GM19395 (cell line): ENCODE measurements at regions not wholly inside any gene's neighbourhood (a gene's known extent, or its start where the extent isn't known, plus 50 kb on each side); places are given as distances from the start of the nearest gene placed in this dataset.
"Not testable (repeated sequence)": the region's sequence is repeated elsewhere in the genome, so short reads cannot be mapped to it uniquely, and the experiment has no call there.

Experiments used
- ATAC-seq: cut with Tn5 transposase; IDR thresholded peaks from one replicate; pipeline ENCODE4 v1.9.1; 2021; ENCODE audit warnings: mild to moderate bottlenecking, moderate library complexity; ENCODE audit not compliant: unreplicated experiment

DNA sequence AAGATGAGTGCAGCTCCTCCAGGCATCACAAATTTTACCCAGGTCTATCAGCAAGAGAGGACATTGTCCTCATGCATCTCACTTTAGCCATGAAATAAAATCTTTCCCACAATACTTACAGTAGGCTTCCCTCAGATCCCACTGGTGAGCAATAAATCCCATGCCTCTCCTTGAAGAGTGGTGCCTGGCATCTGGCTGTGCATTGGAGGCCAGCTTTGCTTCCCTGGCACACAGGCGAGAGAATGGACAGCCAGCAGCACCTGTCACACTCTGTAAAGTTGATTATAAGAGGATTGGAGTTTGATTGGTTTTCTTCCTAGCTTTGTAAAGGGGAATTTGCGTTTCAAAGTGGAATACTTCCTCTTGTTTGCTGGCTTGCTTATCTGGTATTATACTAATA, 1153.9 kb downstream of the AACS start:
- ATAC-seq = no peak

DNA sequence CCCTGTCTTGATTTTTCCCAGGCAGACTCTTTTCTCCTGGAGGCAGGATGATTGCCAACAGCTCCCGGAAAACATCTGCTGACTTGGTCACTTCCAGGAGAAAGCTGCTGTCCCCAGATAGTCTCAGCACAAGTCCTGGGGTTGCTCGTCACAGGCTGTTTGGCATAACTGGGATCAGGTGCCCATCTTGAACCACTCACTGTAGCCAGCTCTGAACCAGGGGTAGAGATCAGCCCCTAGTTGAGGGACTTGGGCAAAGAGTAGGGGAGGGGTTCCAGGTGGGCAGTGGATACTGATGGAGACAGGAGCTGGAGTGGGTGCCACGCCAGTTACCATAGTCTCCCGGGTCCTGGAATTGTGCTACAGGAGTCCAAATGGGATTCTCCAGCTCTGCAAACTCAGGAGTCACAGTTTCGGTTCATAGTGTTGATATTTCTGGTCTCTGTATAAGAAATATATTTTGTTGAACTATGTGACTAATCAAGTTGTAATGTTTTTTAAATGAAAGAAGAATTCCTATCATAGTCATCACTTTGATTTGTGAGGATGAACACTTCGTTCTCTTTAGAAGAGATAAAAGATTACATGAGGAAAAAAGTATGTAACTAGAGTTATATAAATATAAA, 1154.5 kb downstream of the AACS start:
- ATAC-seq = no peak

DNA sequence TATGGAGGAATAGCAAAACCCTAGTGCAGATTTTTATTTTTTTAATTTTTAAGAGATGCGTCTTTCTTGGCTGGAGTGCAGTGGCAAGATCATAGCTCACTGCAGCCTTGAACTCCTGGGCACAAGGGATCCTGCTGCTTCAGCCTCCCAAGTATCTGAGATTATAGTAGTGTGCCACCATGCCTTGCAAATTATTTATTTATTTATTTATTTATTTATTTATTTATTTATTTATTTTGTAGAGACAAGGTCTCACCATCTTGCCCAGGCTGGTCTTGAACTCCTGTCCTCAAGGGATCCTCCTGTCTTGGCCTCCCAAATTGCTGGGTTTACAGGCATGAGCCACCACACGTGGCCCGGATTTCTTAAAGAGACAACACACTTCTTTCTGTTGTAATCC, 1158.8 kb downstream of the AACS start:
- ATAC-seq = no peak

DNA sequence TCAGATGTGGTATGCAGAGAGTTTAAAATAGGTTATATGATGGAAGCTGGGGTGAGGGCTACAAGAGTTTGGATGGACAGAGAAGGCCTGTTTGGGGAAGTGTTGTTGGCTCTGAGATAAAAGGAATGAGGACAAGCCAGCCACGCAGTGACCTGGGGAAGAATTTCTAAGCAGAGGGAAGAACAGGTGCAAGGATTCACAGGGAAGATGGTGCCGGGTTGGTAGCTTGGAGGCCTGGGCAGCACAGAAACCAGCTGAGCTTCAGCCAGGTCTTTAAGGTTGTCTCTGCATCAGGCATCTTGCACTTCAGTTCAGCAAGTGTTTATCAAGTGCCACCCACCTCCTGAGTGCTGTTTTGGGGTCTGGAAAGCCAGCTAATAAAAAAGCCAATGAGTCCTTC, 1163.7 kb downstream of the AACS start:
- no peak for ATAC-seq

DNA sequence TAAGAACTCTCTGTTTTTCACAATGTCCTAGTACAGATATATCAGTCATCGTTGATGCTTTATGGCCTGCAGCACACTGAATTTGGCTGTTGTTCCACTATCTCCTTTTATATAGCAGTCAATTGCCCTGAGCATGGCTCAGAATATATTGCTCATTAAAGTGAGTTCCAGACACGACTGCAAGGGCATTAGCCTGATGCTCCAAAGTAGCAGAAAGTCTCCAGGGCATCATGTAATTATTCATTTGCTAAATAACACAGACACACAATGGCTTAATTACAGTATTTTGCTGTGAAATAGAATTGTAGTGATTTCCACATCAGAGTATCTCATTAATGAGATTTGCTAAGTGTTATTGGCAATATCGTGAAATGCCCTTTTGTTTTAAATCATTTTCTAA, 1167.5 kb downstream of the AACS start:
- ATAC-seq = no peak

DNA sequence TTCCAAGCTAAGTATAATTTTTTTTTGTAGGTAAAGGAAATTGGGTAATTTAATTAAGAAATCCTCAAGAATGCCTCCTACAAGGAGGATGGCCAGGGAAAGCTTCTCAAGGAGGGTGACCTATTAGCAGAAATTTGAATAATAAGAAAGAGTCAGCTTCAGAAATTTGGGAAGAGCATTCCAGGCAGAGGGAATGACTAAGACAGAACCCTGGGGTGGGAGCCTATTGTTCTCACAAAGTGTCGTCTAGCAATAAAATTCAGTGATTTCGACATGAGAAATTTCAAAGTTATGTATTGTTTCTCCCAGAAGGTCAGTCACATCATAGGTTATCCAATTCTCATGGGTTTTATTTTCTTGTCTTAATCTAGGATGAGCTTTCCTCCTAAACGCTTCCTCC, 1168.4 kb downstream of the AACS start:
- ATAC-seq = no peak

DNA sequence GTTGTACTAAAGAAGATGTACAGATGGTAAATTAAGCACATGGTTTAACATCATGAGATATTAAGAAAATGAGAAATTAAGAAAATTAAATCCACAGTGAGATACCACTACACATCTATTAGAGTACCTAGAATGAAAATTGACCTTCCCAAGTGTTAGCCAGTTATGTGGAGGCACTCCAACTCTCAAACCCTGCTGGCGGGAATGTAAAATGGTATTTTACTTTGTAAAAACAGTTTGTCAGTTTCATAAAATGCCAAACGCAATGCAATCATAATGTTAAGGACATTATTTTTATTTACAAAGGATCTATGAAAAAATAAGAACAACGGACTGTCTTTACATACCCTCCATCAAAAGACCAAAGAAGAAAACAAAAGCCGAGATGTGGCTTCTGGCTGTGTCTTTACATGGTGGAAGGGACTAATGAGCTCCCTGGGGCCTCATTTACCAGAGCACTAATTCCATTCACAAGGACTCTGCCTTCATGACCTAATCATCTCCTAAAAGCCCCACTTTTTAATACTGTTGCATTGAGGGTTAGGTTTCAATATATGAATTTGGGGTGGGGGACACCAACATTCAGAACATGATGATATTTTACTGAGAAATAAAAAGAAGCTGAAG, 1178.7 kb downstream of the AACS start:
- ATAC-seq = no peak

DNA sequence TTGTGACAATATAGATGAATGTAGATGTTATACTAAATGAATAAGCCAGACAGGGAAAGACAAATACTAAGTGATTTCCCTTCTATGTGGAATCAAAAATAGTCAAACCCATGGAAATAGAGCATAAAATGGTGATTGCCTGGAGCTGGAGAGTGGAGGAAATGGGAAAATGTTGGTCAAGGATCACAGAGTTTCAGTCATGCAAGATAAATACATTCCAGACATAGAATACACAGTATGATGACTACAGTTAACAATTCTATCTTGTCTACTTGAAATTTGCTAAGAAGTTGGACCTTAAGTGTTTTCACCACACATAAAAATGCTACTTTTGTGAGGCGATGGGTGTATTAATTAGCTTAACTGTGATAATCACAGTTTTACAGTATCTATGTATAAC, 1182.7 kb downstream of the AACS start:
- no peak for ATAC-seq

DNA sequence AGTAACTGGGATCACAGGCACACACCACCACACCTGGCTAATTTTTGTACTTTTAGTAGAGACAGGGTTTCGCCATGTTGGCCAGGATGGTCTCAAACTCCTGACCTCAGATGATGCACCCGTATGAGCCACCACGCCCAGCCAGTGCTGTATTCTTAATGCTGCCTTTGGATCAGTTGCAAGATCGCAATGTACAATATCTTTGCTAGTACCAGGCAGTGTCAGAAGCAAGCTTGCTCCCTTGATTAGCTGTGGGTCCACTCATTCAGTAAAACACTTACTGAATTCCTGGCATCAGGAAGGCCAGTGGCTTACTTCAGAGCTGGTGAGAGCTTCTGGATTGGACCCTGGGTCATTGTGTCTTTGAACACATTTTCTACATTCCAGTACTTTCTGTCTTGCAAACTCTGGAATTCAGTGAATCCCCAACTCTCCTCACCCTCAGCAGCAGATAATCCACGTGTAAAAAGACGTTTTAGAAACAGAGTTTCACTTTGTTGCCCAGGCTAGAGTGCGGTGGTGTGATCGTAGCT, 1183.7 kb downstream of the AACS start:
- no peak for ATAC-seq

DNA sequence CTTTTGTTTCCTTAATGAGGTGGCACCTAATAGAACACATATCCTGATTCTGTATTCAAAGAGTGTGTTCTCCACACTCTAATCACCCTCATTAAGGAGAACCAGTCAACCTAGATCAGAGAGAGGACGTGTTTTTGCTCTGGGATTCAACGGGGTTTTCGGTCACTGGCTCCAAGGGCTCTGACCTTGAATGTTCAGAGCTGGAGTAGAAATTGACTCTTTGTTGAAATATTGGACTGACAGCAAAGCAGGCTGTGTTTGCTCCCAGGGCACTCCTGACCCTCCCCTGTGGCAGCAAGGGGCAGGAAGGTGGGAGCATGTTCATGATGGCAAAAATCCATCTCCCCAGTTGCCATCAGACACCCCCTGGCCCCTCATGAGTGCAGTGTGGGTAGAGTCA, 1193.0 kb downstream of the AACS start:
- no peak for ATAC-seq

DNA sequence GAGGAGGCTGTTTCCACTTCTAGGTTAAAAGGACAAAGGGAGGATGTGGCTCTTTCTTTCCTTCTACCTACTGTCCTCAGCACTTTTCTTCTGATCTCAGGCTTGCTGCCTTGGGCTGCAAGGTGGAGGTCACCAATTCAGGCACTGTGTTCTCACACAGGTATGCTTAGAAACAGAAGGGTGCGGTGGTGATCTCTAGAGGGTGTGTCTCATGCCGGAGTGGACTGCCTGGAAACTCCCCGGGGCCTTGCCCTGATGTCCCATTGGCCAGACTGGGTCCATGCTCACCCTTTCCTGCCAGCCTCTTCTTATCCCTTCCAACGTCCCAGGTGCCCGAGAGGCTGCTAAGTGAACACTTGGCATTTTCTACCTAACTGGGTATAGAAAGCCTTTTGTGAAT, 1197.6 kb downstream of the AACS start:
- ATAC-seq = no peak

DNA sequence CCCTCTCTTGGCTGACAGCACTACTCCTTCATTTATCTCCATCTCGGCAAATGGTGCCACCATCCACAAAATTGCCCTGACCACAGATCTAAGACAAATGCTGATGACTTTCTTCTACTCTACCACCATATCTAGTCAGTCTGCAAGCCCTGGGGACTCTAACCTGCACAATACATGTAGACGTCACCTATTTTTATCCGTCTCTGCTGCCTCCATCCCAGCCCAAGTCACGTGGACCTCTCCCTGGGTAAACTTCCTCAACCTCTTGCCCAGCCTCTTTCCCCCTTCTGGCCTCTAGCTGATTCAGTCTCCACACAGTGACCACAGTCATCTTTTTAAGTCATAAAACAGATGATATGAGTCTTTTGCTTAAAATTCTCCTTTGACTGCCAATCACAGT, 1203.0 kb downstream of the AACS start:
- ATAC-seq = no peak

DNA sequence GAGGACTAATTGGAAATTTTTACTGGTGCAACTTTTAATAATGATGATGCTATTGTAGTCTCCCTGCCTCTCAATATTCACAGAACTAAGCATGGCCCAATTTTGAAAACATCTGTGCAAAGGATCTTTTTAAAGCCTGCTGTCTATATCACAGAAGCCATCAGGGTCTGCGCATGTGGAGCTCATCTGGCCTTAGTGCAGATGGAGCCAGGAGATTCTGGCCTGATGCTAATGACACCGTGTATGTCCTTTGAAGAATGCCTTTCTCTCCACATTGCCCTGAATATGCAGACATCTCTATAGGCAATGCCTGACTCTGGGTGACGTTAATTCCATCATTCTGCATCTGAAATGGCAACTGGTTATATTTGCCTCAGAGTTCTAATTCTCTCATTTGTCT, 1205.9 kb downstream of the AACS start:
- no peak for ATAC-seq

DNA sequence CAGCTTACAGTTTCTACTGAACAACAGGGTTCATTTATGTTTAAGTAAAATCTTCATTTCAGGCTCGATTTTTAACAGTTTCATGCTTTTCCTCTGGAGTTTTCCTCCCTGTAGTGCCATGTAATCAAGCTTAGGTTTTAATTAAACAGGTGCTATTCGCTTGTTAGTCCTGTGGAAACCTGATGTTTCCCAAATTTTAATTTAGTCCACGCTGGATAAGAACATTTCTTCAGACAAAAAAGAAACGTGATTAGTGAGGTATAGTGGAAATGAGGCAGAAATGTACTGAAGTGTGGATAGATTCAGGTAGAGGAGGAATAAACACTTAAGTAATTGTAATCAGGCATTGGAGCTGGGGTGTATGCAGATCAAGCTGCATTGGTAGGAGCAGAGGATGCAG, 1217.5 kb downstream of the AACS start:
- ATAC-seq = no peak

DNA sequence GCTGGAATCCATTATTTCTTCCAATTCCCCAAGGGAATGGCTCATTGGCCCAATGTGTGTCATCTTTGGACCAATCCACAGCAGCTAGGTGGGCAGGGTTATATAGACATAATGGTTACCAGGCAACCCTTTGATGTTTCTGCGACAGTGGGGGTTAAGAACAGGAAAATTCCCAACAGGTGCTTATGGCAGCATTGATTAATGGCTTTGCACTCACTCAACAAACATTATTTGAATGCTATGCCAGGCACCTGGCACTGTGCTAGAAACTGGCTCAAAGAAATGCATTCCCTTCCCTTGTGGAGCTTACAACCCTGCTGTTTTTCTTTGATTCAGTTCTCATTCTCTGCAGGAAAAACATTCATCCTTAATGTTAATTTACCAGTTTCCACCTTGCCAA, 1221.0 kb downstream of the AACS start:
- no peak for ATAC-seq

DNA sequence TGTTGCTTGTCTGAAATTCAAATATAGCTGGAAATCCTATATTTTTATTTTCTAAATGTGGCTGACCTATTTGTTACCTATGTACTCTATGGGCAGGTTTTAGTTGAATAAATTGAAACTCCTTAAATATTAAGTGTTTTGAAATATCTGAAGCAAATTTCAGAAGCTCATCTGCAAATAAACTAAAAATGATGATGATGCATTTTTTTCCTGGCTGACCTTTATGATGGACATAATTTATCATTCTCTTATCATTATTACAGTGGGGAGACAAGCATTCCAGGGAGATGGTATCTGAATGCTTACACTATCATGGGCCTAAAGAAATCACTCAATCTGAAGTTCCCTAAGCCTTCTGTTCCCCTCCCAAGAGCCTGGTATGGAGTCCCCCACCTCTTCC, 1225.2 kb downstream of the AACS start:
- ATAC-seq = no peak

DNA sequence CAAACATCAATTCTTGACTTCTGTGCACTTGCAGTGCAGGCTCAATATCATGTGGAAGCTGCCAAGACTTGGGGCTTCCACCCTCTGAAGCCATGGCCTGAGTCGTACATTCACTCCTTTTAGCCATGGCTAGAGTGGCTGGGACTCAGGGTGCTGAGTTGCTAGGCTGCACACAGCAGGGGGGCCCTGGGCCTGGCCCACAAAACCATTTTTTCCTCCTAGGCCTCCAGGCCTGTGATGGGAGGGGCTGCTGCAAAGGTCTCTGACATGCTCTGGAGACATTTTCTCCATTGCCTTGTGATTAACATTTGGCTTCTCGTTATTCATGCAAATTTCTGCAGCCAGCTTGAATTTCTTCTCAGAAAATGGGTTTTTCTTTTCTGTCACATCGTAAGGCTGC, 1226.8 kb downstream of the AACS start:
- not testable (repeated sequence) for ATAC-seq

DNA sequence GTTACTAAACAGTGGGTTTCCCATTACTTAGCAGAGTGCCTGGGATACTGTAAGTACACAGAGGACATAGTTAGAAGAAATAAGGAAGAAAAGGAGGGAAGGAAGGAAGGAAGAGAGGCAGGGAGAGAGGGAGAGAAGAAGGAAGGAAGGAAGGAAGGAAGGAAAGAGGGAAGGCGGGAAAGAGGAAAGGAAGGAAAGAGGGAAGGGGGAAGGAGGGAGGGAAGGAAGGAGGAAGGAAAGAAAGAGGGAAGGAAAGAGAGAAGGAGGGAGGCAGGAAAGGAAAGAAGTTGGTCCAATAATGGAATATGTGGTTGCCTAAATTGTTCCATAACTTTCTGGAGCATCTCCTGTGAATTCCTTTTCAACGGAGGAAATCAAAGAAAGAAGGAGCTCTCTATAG, 1230.4 kb downstream of the AACS start:
- no peak for ATAC-seq

DNA sequence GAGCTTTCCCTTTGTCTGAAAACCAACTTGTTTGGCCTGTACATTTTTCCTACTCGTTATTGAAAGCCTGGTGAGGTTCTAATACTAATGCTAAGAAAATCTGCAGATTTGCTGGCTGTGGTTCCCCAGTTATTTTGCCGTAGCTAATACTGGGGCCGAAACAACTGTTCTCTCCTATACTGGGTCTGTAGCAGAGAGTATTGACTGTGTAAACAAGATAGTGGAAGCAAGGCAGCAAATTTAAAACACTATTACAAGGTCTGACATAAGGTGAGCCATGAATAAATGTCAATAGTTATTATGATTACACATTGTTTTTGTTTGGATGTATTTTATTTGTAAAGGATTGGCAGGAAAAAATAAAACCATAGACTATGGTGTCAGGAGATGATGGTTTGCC, 1244.0 kb downstream of the AACS start:
- no peak for ATAC-seq

DNA sequence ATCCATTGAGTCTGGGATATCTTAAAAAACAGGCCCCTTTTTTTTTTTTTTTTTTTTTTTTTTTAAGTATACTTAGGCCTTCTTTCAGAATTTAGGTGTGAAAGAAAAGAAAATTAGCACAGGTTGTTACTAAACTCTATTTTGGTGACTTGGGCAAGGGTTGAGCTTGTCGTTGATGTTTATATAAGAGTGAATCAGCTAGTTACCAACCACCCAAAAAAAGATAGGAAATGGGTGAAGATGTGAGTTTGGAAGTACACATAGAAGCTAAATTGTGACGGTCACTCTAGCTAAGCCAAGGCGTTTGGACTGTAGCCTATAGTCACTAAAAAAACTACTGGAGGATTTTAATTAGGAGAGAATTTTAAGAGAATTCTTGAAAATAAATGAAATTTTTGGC, 1247.2 kb downstream of the AACS start:
- no peak for ATAC-seq

DNA sequence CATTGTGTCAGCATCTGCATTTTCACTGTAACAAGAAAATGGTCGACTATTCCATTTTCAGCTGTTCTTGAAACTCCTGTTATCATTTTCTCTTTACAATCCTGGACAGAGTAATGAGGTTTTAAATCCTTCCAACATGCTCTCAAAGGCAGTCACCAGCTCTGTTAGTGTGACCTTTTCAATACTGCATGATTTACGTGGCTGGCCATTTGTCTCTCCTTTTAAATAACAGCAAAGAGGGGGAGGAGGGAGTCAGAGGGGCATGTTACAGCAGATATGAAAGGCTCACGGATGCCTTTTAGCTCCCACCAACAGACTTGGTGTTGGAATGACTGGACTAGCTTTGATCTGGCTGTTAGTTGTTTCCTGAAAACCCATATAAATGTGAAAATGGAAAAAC, 1251.2 kb downstream of the AACS start:
- no peak for ATAC-seq

DNA sequence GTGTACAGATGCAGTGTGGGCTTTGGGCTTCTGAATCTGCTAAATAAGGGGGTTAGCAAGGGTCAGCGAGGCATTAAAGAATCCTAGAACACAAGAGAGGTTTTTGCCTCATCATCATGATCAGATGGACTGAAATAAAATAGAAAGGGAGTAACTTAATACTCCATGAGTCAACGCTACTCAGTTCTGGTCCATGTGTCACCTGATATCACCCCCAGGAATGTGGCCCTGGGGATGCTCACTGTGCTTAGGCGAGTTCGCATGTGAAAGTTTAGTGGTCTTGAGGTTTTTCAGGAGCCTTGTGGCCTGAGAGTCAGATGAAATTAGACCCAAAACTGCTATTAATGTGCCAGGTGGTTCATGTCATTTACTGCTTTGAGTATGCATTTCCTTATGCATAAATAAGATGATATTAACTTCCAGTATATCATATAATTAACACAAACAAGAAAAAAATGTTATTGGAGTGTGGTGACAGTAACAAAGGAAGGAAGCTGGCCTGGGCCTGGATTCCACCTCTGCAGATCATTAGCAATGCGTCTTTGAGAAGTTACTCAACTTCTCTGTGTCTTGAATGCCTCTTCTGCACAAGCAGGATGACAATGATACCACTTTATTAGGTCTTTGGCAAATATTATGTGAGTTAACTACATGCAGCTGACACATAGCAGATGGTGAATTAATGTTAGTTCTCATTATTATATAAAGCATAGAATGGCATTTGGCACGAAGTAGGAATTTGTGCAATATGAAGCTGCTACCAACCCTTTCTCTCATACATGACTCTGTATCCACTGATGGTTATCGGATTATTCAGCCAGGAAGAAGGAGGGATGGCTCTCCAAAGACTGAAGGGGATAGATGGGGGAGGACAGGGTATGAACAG, 1272.6 kb downstream of the AACS start:
- ATAC-seq = no peak
